ENCODE measurements at regions not wholly inside any gene's neighbourhood (a gene's known extent, or its start where the extent isn't known, plus 50 kb on each side); places are given as distances from the start of the nearest gene placed in this dataset.
"Not testable (repeated sequence)": the region's sequence is repeated elsewhere in the genome, so short reads cannot be mapped to it uniquely, and the experiment has no call there.

- H3K4me3 ChIP-seq (ENCODE audit: control insufficient read depth in 1 of 2, extremely low read depth in 1 of 2, low read length in 1 of 2); DNase-seq; H3K36me3 ChIP-seq (ENCODE audit: control insufficient read depth in 2 of 2, extremely low read depth in 1 of 2, insufficient read depth in 1 of 2, low read length in 1 of 2); H3K27me3 ChIP-seq (replicated peaks in 1 of 2; ENCODE audit: control insufficient read depth in 2 of 2, extremely low read depth in 1 of 2, insufficient read depth in 2 of 2, low read length in 1 of 2); H3K9me3 Mint-ChIP-seq; H3K9me3 ChIP-seq; H3K36me3 Mint-ChIP-seq; H3K27me3 Mint-ChIP-seq: not testable (repeated sequence)
- peak in 1 of 4 experiments; percentile 5 for ATAC-seq (replicated peaks in 1 of 4)
- H3K4me1 ChIP-seq (ENCODE audit: control insufficient read depth in 1 of 2, extremely low read depth in 1 of 2, insufficient read depth in 2 of 2, low read length in 2 of 2): peaks cover 16 to 29% of the 10 kb centered on the region in 2 experiments
- no CpG with 5 or more reads among the region's 3 CpGs for WGBS (ENCODE audit: insufficient coverage)
- Mint-ChIP-seq H3K27ac (peak overlapping the region; percentile 92 to 94), H3K4me1 (peaks cover 72 to 76% (median 74%) of the 10 kb centered on the region in 3 donors), H3K4me3 (peak overlapping the region in 2 of 3 donors; percentile 18 to 55)
- POLR2A ChIA-PET: interaction anchor here in 1 of 2 donors (0.6 kb wide), 1 partner anchor 19 kb away, joined by 3 read pairs; no protein-coding TSS in a partner anchor
- CTCF ChIA-PET: interaction anchor here in 1 of 2 donors (1.3 to 1.4 kb wide), 2 partner anchors 31 to 34 kb away, joined by 5 to 6 read pairs; no protein-coding TSS in a partner anchor
- H3K27ac ChIP-seq (ENCODE audit: low read length): peak overlapping the region; percentile 55
These were observed 366.0 kb downstream of the SRGAP2C start for GRCh38 chr1:121550817-121551216.

GRCh38 chr1:121551491-121551890 lies 366.7 kb downstream of the SRGAP2C start:
- DNase-seq (peak in 15 of 35 experiments; percentile 2 to 58 (median 8)), ATAC-seq (replicated peaks in 1 of 4) (peak; percentile 92 to 96 (median 94))
- Mint-ChIP-seq H3K4me1 (peaks cover 75 to 79% (median 77%) of the 10 kb centered on the region in 3 donors), H3K27ac (peak overlapping the region; percentile 92 to 94), H3K4me3 (peak overlapping the region in 2 of 3 donors; percentile 18 to 55)
- not testable (repeated sequence) for H3K9me3 Mint-ChIP-seq; H3K4me3 ChIP-seq (ENCODE audit: control insufficient read depth in 1 of 2, extremely low read depth in 1 of 2, low read length in 1 of 2); H3K27me3 ChIP-seq (replicated peaks in 1 of 2; ENCODE audit: control insufficient read depth in 2 of 2, extremely low read depth in 1 of 2, insufficient read depth in 2 of 2, low read length in 1 of 2); H3K9me3 ChIP-seq; H3K36me3 ChIP-seq (ENCODE audit: control insufficient read depth in 2 of 2, extremely low read depth in 1 of 2, insufficient read depth in 1 of 2, low read length in 1 of 2); H3K36me3 Mint-ChIP-seq; H3K27me3 Mint-ChIP-seq
- 0% methylated on average over 1 of the region's 2 CpGs for WGBS (ENCODE audit: insufficient coverage)
- H3K4me1 ChIP-seq (ENCODE audit: control insufficient read depth in 1 of 2, extremely low read depth in 1 of 2, insufficient read depth in 2 of 2, low read length in 2 of 2): peaks cover 16 to 29% of the 10 kb centered on the region in 2 experiments
- H3K27ac ChIP-seq (ENCODE audit: low read length): peak overlapping the region; percentile 55
- CTCF ChIA-PET: interaction anchor here in 1 of 2 donors (1.3 to 1.4 kb wide), 2 partner anchors 32 to 35 kb away, joined by 5 to 6 read pairs; no protein-coding TSS in a partner anchor
- POLR2A ChIA-PET: interaction anchor here in 1 of 2 donors (0.6 kb wide), 1 partner anchor 20 kb away, joined by 3 read pairs; no protein-coding TSS in a partner anchor

GRCh38 chr1:121556560-121556959 lies 371.8 kb downstream of the SRGAP2C start:
- not testable (repeated sequence) for H3K4me3 Mint-ChIP-seq

GRCh38 chr1:121558034-121558433 lies 373.3 kb downstream of the SRGAP2C start:
- Mint-ChIP-seq H3K4me1 (peaks cover 39 to 41% (median 40%) of the 10 kb centered on the region in 3 donors), H3K27ac (peak overlapping the region; percentile 48 to 77), H3K4me3 (peak overlapping the region; percentile 37 to 54 (median 47)), H3K36me3 (peaks cover 14% of the 10 kb centered on the region)
- CTCF ChIA-PET; H3K27me3 ChIP-seq (replicated peaks in 1 of 2; ENCODE audit: control insufficient read depth in 2 of 2, extremely low read depth in 1 of 2, insufficient read depth in 2 of 2, low read length in 1 of 2); H3K4me1 ChIP-seq (ENCODE audit: control insufficient read depth in 1 of 2, extremely low read depth in 1 of 2, insufficient read depth in 2 of 2, low read length in 2 of 2); H3K27ac ChIP-seq (ENCODE audit: low read length); ATAC-seq (replicated peaks in 1 of 4); H3K27me3 Mint-ChIP-seq; H3K4me3 ChIP-seq (ENCODE audit: control insufficient read depth in 1 of 2, extremely low read depth in 1 of 2, low read length in 1 of 2); H3K36me3 ChIP-seq (ENCODE audit: control insufficient read depth in 2 of 2, extremely low read depth in 1 of 2, insufficient read depth in 1 of 2, low read length in 1 of 2); POLR2A ChIA-PET; H3K9me3 ChIP-seq; DNase-seq; H3K9me3 Mint-ChIP-seq: not testable (repeated sequence)
- WGBS (ENCODE audit: insufficient coverage): 75% methylated on average over 1 of the region's 1 CpG

More at GRCh38 chr1:121556560-121556959, 371.8 kb downstream of the SRGAP2C start:
- CTCF ChIA-PET; H3K9me3 Mint-ChIP-seq; ATAC-seq (replicated peaks in 1 of 4); H3K36me3 ChIP-seq (ENCODE audit: control insufficient read depth in 2 of 2, extremely low read depth in 1 of 2, insufficient read depth in 1 of 2, low read length in 1 of 2); H3K27ac ChIP-seq (ENCODE audit: low read length); H3K27me3 Mint-ChIP-seq; H3K36me3 Mint-ChIP-seq; H3K4me3 ChIP-seq (ENCODE audit: control insufficient read depth in 1 of 2, extremely low read depth in 1 of 2, low read length in 1 of 2); H3K27me3 ChIP-seq (replicated peaks in 1 of 2; ENCODE audit: control insufficient read depth in 2 of 2, extremely low read depth in 1 of 2, insufficient read depth in 2 of 2, low read length in 1 of 2); H3K9me3 ChIP-seq; POLR2A ChIA-PET; DNase-seq: not testable (repeated sequence)
- no CpG with 5 or more reads among the region's 1 CpG for WGBS (ENCODE audit: insufficient coverage)
- Mint-ChIP-seq H3K27ac (peak overlapping the region; percentile 33 to 71), H3K4me1 (peaks cover 52 to 53% (median 53%) of the 10 kb centered on the region in 3 donors)
- H3K4me1 ChIP-seq (ENCODE audit: control insufficient read depth in 1 of 2, extremely low read depth in 1 of 2, insufficient read depth in 2 of 2, low read length in 2 of 2): peaks cover 9 to 21% of the 10 kb centered on the region in 2 experiments

- DNase-seq (no peak), ATAC-seq (replicated peaks in 1 of 4) (no peak)
- ChIA-PET CTCF (no interaction called here), POLR2A (no interaction called here)
- WGBS (ENCODE audit: insufficient coverage): no CpG with 5 or more reads among the region's 2 CpGs
- Mint-ChIP-seq H3K9me3 (no peaks in the 10 kb centered on the region), H3K27ac (peak overlapping the region in 1 of 2 donors; percentile 77), H3K36me3 (peaks cover 16% of the 10 kb centered on the region), H3K27me3 (no peaks in the 10 kb centered on the region), H3K4me3 (peak overlapping the region in 2 of 3 donors; percentile 47 to 54), H3K4me1 (peaks cover 35 to 36% (median 35%) of the 10 kb centered on the region in 3 donors)
- Histone ChIP-seq H3K4me1 (ENCODE audit: control insufficient read depth in 1 of 2, extremely low read depth in 1 of 2, insufficient read depth in 2 of 2, low read length in 2 of 2) (peaks cover 3 to 4% of the 10 kb centered on the region in 2 experiments), H3K36me3 (ENCODE audit: control insufficient read depth in 2 of 2, extremely low read depth in 1 of 2, insufficient read depth in 1 of 2, low read length in 1 of 2) (no peaks in the 10 kb centered on the region), H3K27ac (ENCODE audit: low read length) (no peak overlapping the region), H3K9me3 (no peaks in the 10 kb centered on the region), H3K4me3 (ENCODE audit: control insufficient read depth in 1 of 2, extremely low read depth in 1 of 2, low read length in 1 of 2) (no peak overlapping the region), H3K27me3 (replicated peaks in 1 of 2; ENCODE audit: control insufficient read depth in 2 of 2, extremely low read depth in 1 of 2, insufficient read depth in 2 of 2, low read length in 1 of 2) (no peaks in the 10 kb centered on the region)
These were observed 373.7 kb downstream of the SRGAP2C start for GRCh38 chr1:121558514-121558913.

- H3K36me3 Mint-ChIP-seq: peaks cover 28% of the 10 kb centered on the region
- WGBS (ENCODE audit: insufficient coverage): 90% methylated on average over 2 of the region's 4 CpGs
- Histone ChIP-seq H3K9me3 (no peaks in the 10 kb centered on the region), H3K4me1 (ENCODE audit: control insufficient read depth in 1 of 2, extremely low read depth in 1 of 2, insufficient read depth in 2 of 2, low read length in 2 of 2) (peaks cover 0 to 6% of the 10 kb centered on the region in 2 experiments), H3K27ac (ENCODE audit: low read length) (no peak overlapping the region), H3K27me3 (replicated peaks in 1 of 2; ENCODE audit: control insufficient read depth in 2 of 2, extremely low read depth in 1 of 2, insufficient read depth in 2 of 2, low read length in 1 of 2) (no peaks in the 10 kb centered on the region), H3K4me3 (ENCODE audit: control insufficient read depth in 1 of 2, extremely low read depth in 1 of 2, low read length in 1 of 2) (no peak overlapping the region), H3K36me3 (ENCODE audit: control insufficient read depth in 2 of 2, extremely low read depth in 1 of 2, insufficient read depth in 1 of 2, low read length in 1 of 2) (no peaks in the 10 kb centered on the region)
- H3K4me1 Mint-ChIP-seq: peaks cover 18 to 24% (median 20%) of the 10 kb centered on the region in 3 donors
- CTCF ChIA-PET: no interaction called here
- DNase-seq (no peak), ATAC-seq (replicated peaks in 1 of 4) (no peak)
- no peaks in the 10 kb centered on the region for H3K27me3 Mint-ChIP-seq
- POLR2A ChIA-PET: no interaction called here
- H3K27ac Mint-ChIP-seq: no peak overlapping the region
- no peak overlapping the region for H3K4me3 Mint-ChIP-seq
- no peaks in the 10 kb centered on the region for H3K9me3 Mint-ChIP-seq
These were observed 381.6 kb downstream of the SRGAP2C start for GRCh38 chr1:121566346-121566745.

Data from T-cell (primary cell).